Neural cell (in vitro differentiated cells): ENCODE measurements at regions not wholly inside any gene's neighbourhood (a gene's known extent, or its start where the extent isn't known, plus 50 kb on each side); places are given as distances from the start of the nearest gene placed in this dataset.

Experiments used
- EP300 ChIP-seq: fragments of 450-650 bp; conservative IDR thresholded peaks from 2 replicates; pipeline ENCODE4 v1.6.1; 2014; ENCODE audit warnings: antibody characterized with exemption, mild to moderate bottlenecking, moderate library complexity; ENCODE audit not compliant: poor library complexity, severe bottlenecking
- MXI1 ChIP-seq: fragments of 450-650 bp; conservative IDR thresholded peaks from 2 replicates; pipeline ENCODE4 v1.6.1; 2014; ENCODE audit warnings: antibody characterized with exemption, mild to moderate bottlenecking; ENCODE audit not compliant: poor library complexity, severe bottlenecking
- POLR2AphosphoS5 ChIP-seq: IDR thresholded peaks from 2 replicates; pipeline ENCODE4 v1.6.1; 2012
- TAF1 ChIP-seq: IDR thresholded peaks from 2 replicates; pipeline ENCODE4 v1.6.1; 2012; ENCODE audit warnings: low read depth
- TF ChIP-seq, protein P1 (sequence below): fragments of 450-650 bp; IDR thresholded peaks from 2 replicates; pipeline ENCODE4 v1.5.1; 2014; ENCODE audit warnings: antibody characterized with exemption, mild to moderate bottlenecking, moderate library complexity; ENCODE audit not compliant: poor library complexity, severe bottlenecking
- TF ChIP-seq, protein P2 (sequence below): IDR thresholded peaks from 2 replicates; pipeline ENCODE4 v1.6.1; 2012; ENCODE audit warnings: borderline replicate concordance

DNA sequence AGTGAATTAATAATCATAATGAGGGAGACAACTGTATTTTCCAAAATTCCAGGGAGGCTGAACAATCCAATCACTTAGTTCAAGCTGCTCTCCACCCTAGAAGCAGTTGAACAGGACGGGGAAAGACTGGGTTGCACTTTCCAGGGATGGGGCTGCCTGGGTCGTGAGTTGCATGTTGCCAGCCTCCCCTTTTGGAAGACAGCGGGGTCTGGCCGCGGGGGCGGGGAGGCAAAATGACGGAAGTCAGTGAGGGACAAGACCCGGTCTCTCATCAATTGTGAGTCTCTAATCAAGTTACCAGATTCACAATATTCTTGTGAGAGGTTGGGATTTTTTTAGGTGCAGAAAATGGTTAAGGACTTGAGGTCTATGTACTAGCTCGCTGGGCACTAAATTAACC, 484.1 kb downstream of the ZSWIM6 start:
- TF ChIP-seq, protein P1, sequence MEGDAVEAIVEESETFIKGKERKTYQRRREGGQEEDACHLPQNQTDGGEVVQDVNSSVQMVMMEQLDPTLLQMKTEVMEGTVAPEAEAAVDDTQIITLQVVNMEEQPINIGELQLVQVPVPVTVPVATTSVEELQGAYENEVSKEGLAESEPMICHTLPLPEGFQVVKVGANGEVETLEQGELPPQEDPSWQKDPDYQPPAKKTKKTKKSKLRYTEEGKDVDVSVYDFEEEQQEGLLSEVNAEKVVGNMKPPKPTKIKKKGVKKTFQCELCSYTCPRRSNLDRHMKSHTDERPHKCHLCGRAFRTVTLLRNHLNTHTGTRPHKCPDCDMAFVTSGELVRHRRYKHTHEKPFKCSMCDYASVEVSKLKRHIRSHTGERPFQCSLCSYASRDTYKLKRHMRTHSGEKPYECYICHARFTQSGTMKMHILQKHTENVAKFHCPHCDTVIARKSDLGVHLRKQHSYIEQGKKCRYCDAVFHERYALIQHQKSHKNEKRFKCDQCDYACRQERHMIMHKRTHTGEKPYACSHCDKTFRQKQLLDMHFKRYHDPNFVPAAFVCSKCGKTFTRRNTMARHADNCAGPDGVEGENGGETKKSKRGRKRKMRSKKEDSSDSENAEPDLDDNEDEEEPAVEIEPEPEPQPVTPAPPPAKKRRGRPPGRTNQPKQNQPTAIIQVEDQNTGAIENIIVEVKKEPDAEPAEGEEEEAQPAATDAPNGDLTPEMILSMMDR: no peak
- TF ChIP-seq TAF1 (no peak), POLR2AphosphoS5 (no peak), EP300 (no peak), MXI1 (no peak)
- TF ChIP-seq, protein P2, sequence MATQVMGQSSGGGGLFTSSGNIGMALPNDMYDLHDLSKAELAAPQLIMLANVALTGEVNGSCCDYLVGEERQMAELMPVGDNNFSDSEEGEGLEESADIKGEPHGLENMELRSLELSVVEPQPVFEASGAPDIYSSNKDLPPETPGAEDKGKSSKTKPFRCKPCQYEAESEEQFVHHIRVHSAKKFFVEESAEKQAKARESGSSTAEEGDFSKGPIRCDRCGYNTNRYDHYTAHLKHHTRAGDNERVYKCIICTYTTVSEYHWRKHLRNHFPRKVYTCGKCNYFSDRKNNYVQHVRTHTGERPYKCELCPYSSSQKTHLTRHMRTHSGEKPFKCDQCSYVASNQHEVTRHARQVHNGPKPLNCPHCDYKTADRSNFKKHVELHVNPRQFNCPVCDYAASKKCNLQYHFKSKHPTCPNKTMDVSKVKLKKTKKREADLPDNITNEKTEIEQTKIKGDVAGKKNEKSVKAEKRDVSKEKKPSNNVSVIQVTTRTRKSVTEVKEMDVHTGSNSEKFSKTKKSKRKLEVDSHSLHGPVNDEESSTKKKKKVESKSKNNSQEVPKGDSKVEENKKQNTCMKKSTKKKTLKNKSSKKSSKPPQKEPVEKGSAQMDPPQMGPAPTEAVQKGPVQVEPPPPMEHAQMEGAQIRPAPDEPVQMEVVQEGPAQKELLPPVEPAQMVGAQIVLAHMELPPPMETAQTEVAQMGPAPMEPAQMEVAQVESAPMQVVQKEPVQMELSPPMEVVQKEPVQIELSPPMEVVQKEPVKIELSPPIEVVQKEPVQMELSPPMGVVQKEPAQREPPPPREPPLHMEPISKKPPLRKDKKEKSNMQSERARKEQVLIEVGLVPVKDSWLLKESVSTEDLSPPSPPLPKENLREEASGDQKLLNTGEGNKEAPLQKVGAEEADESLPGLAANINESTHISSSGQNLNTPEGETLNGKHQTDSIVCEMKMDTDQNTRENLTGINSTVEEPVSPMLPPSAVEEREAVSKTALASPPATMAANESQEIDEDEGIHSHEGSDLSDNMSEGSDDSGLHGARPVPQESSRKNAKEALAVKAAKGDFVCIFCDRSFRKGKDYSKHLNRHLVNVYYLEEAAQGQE: no peak
